C4-2B (cell line): ENCODE measurements at regions not wholly inside any gene's neighbourhood (a gene's known extent, or its start where the extent isn't known, plus 50 kb on each side); places are given as distances from the start of the nearest gene placed in this dataset.

ENCODE experiments used
- ZFX ChIP-seq: fragments of 450-650 bp; IDR thresholded peaks from 2 replicates; pipeline ENCODE4 v1.6.1; 2017
- TF ChIP-seq, protein P1 (sequence below): fragments of 450-650 bp; conservative IDR thresholded peaks from 2 replicates; pipeline ENCODE4 v1.5.1; 2017; ENCODE audit warnings: mild to moderate bottlenecking

DNA sequence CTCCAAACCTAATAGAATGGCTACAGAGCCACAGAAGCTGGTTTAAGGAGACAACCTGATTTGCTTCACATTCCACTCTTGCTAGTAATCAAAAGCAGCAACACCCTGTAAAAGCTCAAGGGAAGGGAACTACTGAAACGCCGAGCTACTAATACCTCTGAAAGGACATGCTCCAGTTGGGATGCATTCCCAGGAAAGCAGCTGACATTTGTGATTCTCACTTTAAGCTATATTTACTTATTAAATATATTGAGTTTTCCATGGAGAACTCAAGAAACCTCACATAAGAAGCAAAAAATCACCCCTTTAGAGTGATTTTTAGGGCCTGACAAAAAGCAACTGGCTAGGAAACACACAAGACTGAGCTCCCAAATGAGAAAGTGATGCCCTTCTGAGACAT lies 1073.0 kb upstream of the FLRT2 start:
- TF ChIP-seq, protein P1, sequence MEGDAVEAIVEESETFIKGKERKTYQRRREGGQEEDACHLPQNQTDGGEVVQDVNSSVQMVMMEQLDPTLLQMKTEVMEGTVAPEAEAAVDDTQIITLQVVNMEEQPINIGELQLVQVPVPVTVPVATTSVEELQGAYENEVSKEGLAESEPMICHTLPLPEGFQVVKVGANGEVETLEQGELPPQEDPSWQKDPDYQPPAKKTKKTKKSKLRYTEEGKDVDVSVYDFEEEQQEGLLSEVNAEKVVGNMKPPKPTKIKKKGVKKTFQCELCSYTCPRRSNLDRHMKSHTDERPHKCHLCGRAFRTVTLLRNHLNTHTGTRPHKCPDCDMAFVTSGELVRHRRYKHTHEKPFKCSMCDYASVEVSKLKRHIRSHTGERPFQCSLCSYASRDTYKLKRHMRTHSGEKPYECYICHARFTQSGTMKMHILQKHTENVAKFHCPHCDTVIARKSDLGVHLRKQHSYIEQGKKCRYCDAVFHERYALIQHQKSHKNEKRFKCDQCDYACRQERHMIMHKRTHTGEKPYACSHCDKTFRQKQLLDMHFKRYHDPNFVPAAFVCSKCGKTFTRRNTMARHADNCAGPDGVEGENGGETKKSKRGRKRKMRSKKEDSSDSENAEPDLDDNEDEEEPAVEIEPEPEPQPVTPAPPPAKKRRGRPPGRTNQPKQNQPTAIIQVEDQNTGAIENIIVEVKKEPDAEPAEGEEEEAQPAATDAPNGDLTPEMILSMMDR = no peak
- TF ChIP-seq ZFX = no peak
